ENCODE measurements at regions not wholly inside any gene's neighbourhood (a gene's known extent, or its start where the extent isn't known, plus 50 kb on each side); places are given as distances from the start of the nearest gene placed in this dataset.
A peak's percentile ranks its signal among the peaks of the same experiment; 100 is the strongest.

- intact Hi-C loops (cut with DNase I), result no loop called here
- 55 to 60% methylated on average over 5 of the region's 5 CpGs for WGBS, 2 donors
- H3K27me3 ChIP-seq, result no peaks in the 10 kb centered on the region
- no peaks in the 10 kb centered on the region for H3K9me3 ChIP-seq
- ATAC-seq (no peak), FAIRE-seq (no peak), DNase-seq (no peak)
- no peak overlapping the region for H3K27ac ChIP-seq
- no peak overlapping the region for H3K4me3 ChIP-seq
- no peaks in the 10 kb centered on the region for H3K4me1 ChIP-seq
- no peaks in the 10 kb centered on the region for H3K36me3 ChIP-seq
- TF ChIP-seq CTCF (IDR thresholded peaks at IDR 0.05), result no peak
These were observed 478.4 kb downstream of the HS3ST3B1 start for GRCh38 chr17:14779241-14779640.

GRCh38 chr17:14777291-14777690, 476.4 kb downstream of the HS3ST3B1 start:
- H3K4me1 ChIP-seq, result no peaks in the 10 kb centered on the region
- no peaks in the 10 kb centered on the region for H3K36me3 ChIP-seq
- DNase-seq (no peak), FAIRE-seq (no peak), ATAC-seq (no peak)
- WGBS, 2 donors, result 63 to 66% methylated on average over 2 of the region's 2 CpGs
- TF ChIP-seq CTCF (IDR thresholded peaks at IDR 0.05), result no peak
- H3K4me3 ChIP-seq, result no peak overlapping the region
- intact Hi-C loops (cut with DNase I), result no loop called here
- no peaks in the 10 kb centered on the region for H3K9me3 ChIP-seq
- H3K27me3 ChIP-seq, result no peaks in the 10 kb centered on the region
- no peak overlapping the region for H3K27ac ChIP-seq

- DNase-seq (no peak), ATAC-seq (no peak), FAIRE-seq (no peak)
- Histone ChIP-seq H3K27ac (no peak overlapping the region), H3K9me3 (no peaks in the 10 kb centered on the region), H3K4me1 (no peaks in the 10 kb centered on the region), H3K27me3 (no peaks in the 10 kb centered on the region), H3K36me3 (no peaks in the 10 kb centered on the region), H3K4me3 (no peak overlapping the region)
- intact Hi-C loops (cut with DNase I), result no loop called here
- TF ChIP-seq CTCF (IDR thresholded peaks at IDR 0.05), result no peak
- 44 to 49% methylated on average over 1 of the region's 1 CpG for WGBS, 2 donors
These were observed 475.9 kb downstream of the HS3ST3B1 start for GRCh38 chr17:14776791-14777190.

- Histone ChIP-seq H3K4me1 (no peaks in the 10 kb centered on the region), H3K36me3 (no peaks in the 10 kb centered on the region), H3K4me3 (no peak overlapping the region), H3K27me3 (no peaks in the 10 kb centered on the region), H3K27ac (no peak overlapping the region), H3K9me3 (no peaks in the 10 kb centered on the region)
- FAIRE-seq (no peak), DNase-seq (no peak), ATAC-seq (peak in 2 of 4 donors; percentile 30 to 51)
- no peak for TF ChIP-seq CTCF (IDR thresholded peaks at IDR 0.05)
- intact Hi-C loops (cut with DNase I), result no loop called here
- 18 to 23% methylated on average over 8 of the region's 8 CpGs for WGBS, 2 donors
These were observed 475.0 kb downstream of the HS3ST3B1 start for GRCh38 chr17:14775731-14776492.

GRCh38 chr17:14774774-14775173, 473.9 kb downstream of the HS3ST3B1 start:
- FAIRE-seq (no peak), DNase-seq (no peak), ATAC-seq (no peak)
- Histone ChIP-seq H3K36me3 (no peaks in the 10 kb centered on the region), H3K9me3 (no peaks in the 10 kb centered on the region), H3K27ac (no peak overlapping the region), H3K27me3 (no peaks in the 10 kb centered on the region), H3K4me1 (no peaks in the 10 kb centered on the region), H3K4me3 (no peak overlapping the region)
- intact Hi-C loops (cut with DNase I), result no loop called here
- no peak for TF ChIP-seq CTCF (IDR thresholded peaks at IDR 0.05)
- 77 to 87% methylated on average over 1 of the region's 1 CpG for WGBS, 2 donors
